WERI-Rb-1 (cell line): ENCODE measurements at regions not wholly inside any gene's neighbourhood (a gene's known extent, or its start where the extent isn't known, plus 50 kb on each side); places are given as distances from the start of the nearest gene placed in this dataset.

ENCODE experiments used
- DNase-seq: peaks from one replicate; pipeline ENCODE4 v3.0.0-alpha.2; 2020
- H3K27ac ChIP-seq: fragments of 250-450 bp; sonication (Bioruptor Pico); 2 replicates; pipeline ENCODE4 v1.5.1; 2020; ENCODE audit warnings: mild to moderate bottlenecking, moderate library complexity
- H3K27me3 ChIP-seq: fragments of 250-450 bp; sonication (Bioruptor Pico); 2 replicates; pipeline ENCODE4 v1.5.1; 2021; ENCODE audit warnings: mild to moderate bottlenecking, low read depth, moderate library complexity; ENCODE audit not compliant: insufficient read depth, severe bottlenecking
- H3K36me3 ChIP-seq: fragments of 250-450 bp; sonication (Bioruptor Pico); 2 replicates; pipeline ENCODE4 v1.5.1; 2020; ENCODE audit warnings: mild to moderate bottlenecking, moderate library complexity
- H3K4me3 ChIP-seq: 2 replicates; pipeline ENCODE4 v1.5.1; 2011; ENCODE audit warnings: low read depth, mild to moderate bottlenecking, control low read depth, low read length
- H3K9me3 ChIP-seq: fragments of 250-450 bp; sonication (Bioruptor Pico); 2 replicates; pipeline ENCODE4 v1.5.1; 2021; ENCODE audit warnings: mild to moderate bottlenecking, moderate library complexity; ENCODE audit not compliant: severe bottlenecking
- CTCF ChIP-seq: IDR thresholded peaks from 2 replicates; pipeline ENCODE4 v1.5.1; 2011; ENCODE audit warnings: low read depth, mild to moderate bottlenecking, control low read depth, inconsistent platforms, low read length

- TF ChIP-seq CTCF: no peak
- DNase-seq: no peak
- Histone ChIP-seq H3K4me3 (no peak overlapping the region), H3K27me3 (no peaks in the 10 kb centered on the region), H3K27ac (no peak overlapping the region), H3K36me3 (no peaks in the 10 kb centered on the region), H3K9me3 (no peaks in the 10 kb centered on the region)
These were observed 163.3 kb upstream of the SLC7A11 start for GRCh38 chr4:138405466-138405891.

- no peak for DNase-seq
- no peak for TF ChIP-seq CTCF
- H3K27me3 ChIP-seq: no peaks in the 10 kb centered on the region
- H3K27ac ChIP-seq: no peak overlapping the region
- no peaks in the 10 kb centered on the region for H3K9me3 ChIP-seq
- H3K36me3 ChIP-seq: no peaks in the 10 kb centered on the region
- no peak overlapping the region for H3K4me3 ChIP-seq
These were observed 162.7 kb upstream of the SLC7A11 start for GRCh38 chr4:138404801-138405200.

- H3K27ac ChIP-seq: no peak overlapping the region
- no peak for DNase-seq
- no peaks in the 10 kb centered on the region for H3K27me3 ChIP-seq
- H3K4me3 ChIP-seq: no peak overlapping the region
- no peak for TF ChIP-seq CTCF
- H3K9me3 ChIP-seq: no peaks in the 10 kb centered on the region
- no peaks in the 10 kb centered on the region for H3K36me3 ChIP-seq
These were observed 162.1 kb upstream of the SLC7A11 start for GRCh38 chr4:138404251-138404650.

- no peaks in the 10 kb centered on the region for H3K9me3 ChIP-seq
- H3K27me3 ChIP-seq: no peaks in the 10 kb centered on the region
- no peak for TF ChIP-seq CTCF
- no peak overlapping the region for H3K4me3 ChIP-seq
- H3K36me3 ChIP-seq: no peaks in the 10 kb centered on the region
- H3K27ac ChIP-seq: no peak overlapping the region
- DNase-seq: no peak
These were observed 159.2 kb upstream of the SLC7A11 start for GRCh38 chr4:138401334-138401733.

GRCh38 chr4:138400543-138400942 lies 158.4 kb upstream of the SLC7A11 start:
- Histone ChIP-seq H3K36me3 (no peaks in the 10 kb centered on the region), H3K9me3 (no peaks in the 10 kb centered on the region), H3K27me3 (no peaks in the 10 kb centered on the region), H3K27ac (no peak overlapping the region), H3K4me3 (no peak overlapping the region)
- TF ChIP-seq CTCF: no peak
- DNase-seq: no peak

- DNase-seq: no peak
- H3K4me3 ChIP-seq: no peak overlapping the region
- no peak for TF ChIP-seq CTCF
These were observed 157.9 kb upstream of the SLC7A11 start for GRCh38 chr4:138400066-138400465.

More at GRCh38 chr4:138400066-138400465, 157.9 kb upstream of the SLC7A11 start:
- no peaks in the 10 kb centered on the region for H3K27me3 ChIP-seq
- no peak overlapping the region for H3K27ac ChIP-seq
- H3K36me3 ChIP-seq: no peaks in the 10 kb centered on the region
- H3K9me3 ChIP-seq: no peaks in the 10 kb centered on the region
